GM12878 (cell line): ENCODE measurements at regions not wholly inside any gene's neighbourhood (a gene's known extent, or its start where the extent isn't known, plus 50 kb on each side); places are given as distances from the start of the nearest gene placed in this dataset.
"Not testable (repeated sequence)": the region's sequence is repeated elsewhere in the genome, so short reads cannot be mapped to it uniquely, and the experiment has no call there.

Experiments
- ATAC-seq: fragments of 200-7000 bp; cut with Tn5 transposase; 3 replicates; pipeline ENCODE4 v1.9.1; 2020; ENCODE audit warnings: mild to moderate bottlenecking, moderate library complexity
- BruUV-seq: library from RNA; stranded (reverse); fragments of 400-500 nt; replicated peaks from 2 replicates; lab custom pipeline; 2021; lab: Mats Ljungman, UMichigan
- CTCF ChIA-PET: fragments of 300-600 bp; sonication (Branson Sonifier 250); formaldehyde crosslinking; extraction: SDS; loops from one replicate; lab custom pipeline; 2021; ENCODE audit warnings: inconsistent platforms; lab: Yijun Ruan, JAX
- POLR2A ChIA-PET: fragments of 350-600 bp; formaldehyde crosslinking; extraction: SDS; loops from one replicate; lab custom pipeline; 2021; ENCODE audit warnings: inconsistent platforms; lab: Charles Lee
- RAD21 ChIA-PET: fragments of 300-600 bp; sonication (Branson Sonifier 250); formaldehyde crosslinking; loops from one replicate; lab custom pipeline; 2023; ENCODE audit warnings: antibody characterized with exemption; ENCODE audit not compliant: unreplicated experiment; lab: Charles Lee
- SMC1A ChIA-PET: fragments of 300-600 bp; sonication (Branson Sonifier 250); formaldehyde crosslinking; loops from one replicate; lab custom pipeline; 2023; ENCODE audit not compliant: unreplicated experiment, uncharacterized antibody; lab: Charles Lee
- DNase-seq: peaks from one replicate; pipeline ENCODE4 v3.0.0-alpha.2; 2011; ENCODE audit warnings: low read depth, low spot score
- FAIRE-seq: peaks from 3 replicates; lab custom pipeline; 2011; peaks lifted over from hg19 to GRCh38; lab: Jason Lieb, UNC
- H2AFZ ChIP-seq: 2 replicates; pipeline ENCODE4 v1.6.0; 2011; ENCODE audit warnings: low read depth, low read length, control low read depth; ENCODE audit not compliant: control insufficient read depth
- H3K27ac ChIP-seq: 2 replicates; pipeline ENCODE4 v1.5.1; 2011; ENCODE audit warnings: control low read depth; ENCODE audit not compliant: control insufficient read depth, insufficient read depth
- H3K27me3 ChIP-seq, 2 experiments: replicated peaks in 1 of 2; 2 replicates each; pipeline versions ENCODE4 v1.6.0 to v1.6.1; 2011; ENCODE audit warnings: low read length in 1 of 2; ENCODE audit not compliant: control insufficient read depth in 2 of 2, insufficient read depth in 2 of 2
- H3K36me3 ChIP-seq, 2 experiments: 2 replicates each; pipeline ENCODE4 v1.5.1; 2011; ENCODE audit warnings: low read length in 1 of 2; ENCODE audit not compliant: control insufficient read depth in 2 of 2, insufficient read depth in 2 of 2
- H3K4me1 ChIP-seq: 2 replicates; pipeline ENCODE4 v1.6.1; 2011; ENCODE audit warnings: mild to moderate bottlenecking, low read length, moderate library complexity, mixed read lengths; ENCODE audit not compliant: control insufficient read depth, insufficient read depth
- H3K4me2 ChIP-seq: 2 replicates; pipeline ENCODE4 v1.6.0; 2011; ENCODE audit warnings: control low read depth; ENCODE audit not compliant: control insufficient read depth, insufficient read depth
- H3K4me3 ChIP-seq: fragments of 200-600 bp; sonication (generic); 2 replicates; pipeline ENCODE4 v1.5.1; 2016
- H3K79me2 ChIP-seq: 2 replicates; pipeline ENCODE4 v1.6.0; 2011; ENCODE audit warnings: low read length; ENCODE audit not compliant: control insufficient read depth, insufficient read depth
- H3K9ac ChIP-seq: 2 replicates; pipeline ENCODE4 v1.8.0; 2011; ENCODE audit warnings: low read length, control low read depth, mixed read lengths; ENCODE audit not compliant: control insufficient read depth, insufficient read depth
- H3K9me3 ChIP-seq: replicated peaks from 3 replicates; pipeline ENCODE4 v1.5.1; 2011; ENCODE audit warnings: mild to moderate bottlenecking, low read length; ENCODE audit not compliant: control insufficient read depth, insufficient read depth
- H4K20me1 ChIP-seq: 2 replicates; pipeline ENCODE4 v1.6.0; 2011; ENCODE audit not compliant: control insufficient read depth, insufficient read depth
- CHD2 ChIP-seq: IDR thresholded peaks from 2 replicates; pipeline ENCODE4 v1.6.1; 2011; ENCODE audit warnings: low read depth, low read length, improper control_type of control experiment, borderline replicate concordance
- TCF3 ChIP-seq: IDR thresholded peaks from 2 replicates; pipeline ENCODE4 v1.6.1; 2012; ENCODE audit warnings: low read depth, mild to moderate bottlenecking, low read length, borderline replicate concordance; ENCODE audit not compliant: insufficient read depth
- WGBS: methylation state at CpG from one replicate; pipeline ENCODE4 v1.1.6; 2016; ENCODE audit warnings: low lambda C conversion rate; ENCODE audit not compliant: insufficient replicate concordance, insufficient coverage; ENCODE audit errors: missing lambda C conversion rate; 5-methylcytosine and 5-hydroxymethylcytosine counted together
- in situ Hi-C: fragments of 300-500 bp; cut with MboI; formaldehyde crosslinking; loops from 9 replicates; pipeline ENCODE4 v1.14.3; 2018; ENCODE audit warnings: mixed read lengths
- intact Hi-C: fragments of 100-400 bp; cut with micrococcal nuclease; formaldehyde crosslinking; loops from one replicate; pipeline ENCODE4 v1.14.2; 2022; ENCODE audit not compliant: unreplicated experiment
- TF ChIP-seq, protein P1 (sequence below): IDR thresholded peaks from 2 replicates; pipeline ENCODE4 v1.6.1; 2012; ENCODE audit warnings: mild to moderate bottlenecking, low read depth, low read length

DNA sequence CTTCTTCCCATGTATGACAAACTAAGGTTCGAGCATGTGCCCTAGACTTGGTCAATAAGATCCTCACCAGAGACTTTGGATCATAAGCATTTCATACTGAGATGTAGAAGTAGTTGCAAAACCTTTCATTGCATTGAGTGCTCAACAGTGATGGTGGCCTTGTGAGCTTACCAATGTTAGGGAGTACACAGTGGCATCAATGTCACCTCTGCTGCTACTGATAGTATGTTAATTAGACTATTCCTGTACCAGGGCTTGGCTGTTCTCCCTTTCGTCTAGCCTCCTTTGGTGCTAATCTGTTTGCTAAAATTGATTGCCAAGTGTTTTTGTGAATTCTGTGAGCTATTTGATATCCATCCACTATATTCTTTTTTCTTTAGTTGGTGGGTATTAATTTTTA is 264.5 kb upstream of the SEMA3C start (continued):
- TF ChIP-seq, protein P1, sequence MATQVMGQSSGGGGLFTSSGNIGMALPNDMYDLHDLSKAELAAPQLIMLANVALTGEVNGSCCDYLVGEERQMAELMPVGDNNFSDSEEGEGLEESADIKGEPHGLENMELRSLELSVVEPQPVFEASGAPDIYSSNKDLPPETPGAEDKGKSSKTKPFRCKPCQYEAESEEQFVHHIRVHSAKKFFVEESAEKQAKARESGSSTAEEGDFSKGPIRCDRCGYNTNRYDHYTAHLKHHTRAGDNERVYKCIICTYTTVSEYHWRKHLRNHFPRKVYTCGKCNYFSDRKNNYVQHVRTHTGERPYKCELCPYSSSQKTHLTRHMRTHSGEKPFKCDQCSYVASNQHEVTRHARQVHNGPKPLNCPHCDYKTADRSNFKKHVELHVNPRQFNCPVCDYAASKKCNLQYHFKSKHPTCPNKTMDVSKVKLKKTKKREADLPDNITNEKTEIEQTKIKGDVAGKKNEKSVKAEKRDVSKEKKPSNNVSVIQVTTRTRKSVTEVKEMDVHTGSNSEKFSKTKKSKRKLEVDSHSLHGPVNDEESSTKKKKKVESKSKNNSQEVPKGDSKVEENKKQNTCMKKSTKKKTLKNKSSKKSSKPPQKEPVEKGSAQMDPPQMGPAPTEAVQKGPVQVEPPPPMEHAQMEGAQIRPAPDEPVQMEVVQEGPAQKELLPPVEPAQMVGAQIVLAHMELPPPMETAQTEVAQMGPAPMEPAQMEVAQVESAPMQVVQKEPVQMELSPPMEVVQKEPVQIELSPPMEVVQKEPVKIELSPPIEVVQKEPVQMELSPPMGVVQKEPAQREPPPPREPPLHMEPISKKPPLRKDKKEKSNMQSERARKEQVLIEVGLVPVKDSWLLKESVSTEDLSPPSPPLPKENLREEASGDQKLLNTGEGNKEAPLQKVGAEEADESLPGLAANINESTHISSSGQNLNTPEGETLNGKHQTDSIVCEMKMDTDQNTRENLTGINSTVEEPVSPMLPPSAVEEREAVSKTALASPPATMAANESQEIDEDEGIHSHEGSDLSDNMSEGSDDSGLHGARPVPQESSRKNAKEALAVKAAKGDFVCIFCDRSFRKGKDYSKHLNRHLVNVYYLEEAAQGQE: no peak

DNA sequence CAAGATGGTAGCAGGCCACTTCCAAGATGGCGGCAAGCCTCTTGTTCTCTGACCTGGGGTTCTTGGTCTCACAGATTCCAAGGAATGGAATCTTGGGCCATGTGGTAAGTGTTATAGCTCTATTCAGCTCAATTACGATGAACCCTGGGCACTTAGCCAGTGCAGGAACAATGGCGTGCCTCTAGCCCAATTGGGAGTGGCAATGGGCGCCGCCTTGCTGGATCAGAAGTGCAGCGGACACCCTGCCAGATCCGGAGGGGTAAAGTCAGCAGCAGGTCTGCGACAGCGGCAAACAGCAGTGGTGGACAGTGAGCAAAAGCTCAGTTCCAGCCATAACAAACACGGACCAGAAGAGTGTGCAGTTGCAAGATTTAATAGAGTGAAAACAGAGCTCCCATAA is 263.2 kb upstream of the SEMA3C start:
- FAIRE-seq, H4K20me1 ChIP-seq, ATAC-seq, H3K79me2 ChIP-seq, H2AFZ ChIP-seq, H3K36me3 ChIP-seq, POLR2A ChIA-PET, RAD21 ChIA-PET, intact Hi-C loops, in situ Hi-C loops, H3K9me3 ChIP-seq, BruUV-seq, H3K27me3 ChIP-seq, H3K4me2 ChIP-seq, DNase-seq, H3K9ac ChIP-seq, H3K27ac ChIP-seq, H3K4me1 ChIP-seq, H3K4me3 ChIP-seq: not testable (repeated sequence)
- ChIA-PET CTCF (interaction anchor here (1.1 to 2.6 kb wide), 2 partner anchors 15 to 18 kb away, joined by 3 to 5 read pairs; no protein-coding TSS in a partner anchor), SMC1A (interaction anchor here (1.9 kb wide), 1 partner anchor 13 kb away, joined by 4 read pairs; no protein-coding TSS in a partner anchor)
- 39% methylated on average over 10 of the region's 10 CpGs for WGBS

DNA sequence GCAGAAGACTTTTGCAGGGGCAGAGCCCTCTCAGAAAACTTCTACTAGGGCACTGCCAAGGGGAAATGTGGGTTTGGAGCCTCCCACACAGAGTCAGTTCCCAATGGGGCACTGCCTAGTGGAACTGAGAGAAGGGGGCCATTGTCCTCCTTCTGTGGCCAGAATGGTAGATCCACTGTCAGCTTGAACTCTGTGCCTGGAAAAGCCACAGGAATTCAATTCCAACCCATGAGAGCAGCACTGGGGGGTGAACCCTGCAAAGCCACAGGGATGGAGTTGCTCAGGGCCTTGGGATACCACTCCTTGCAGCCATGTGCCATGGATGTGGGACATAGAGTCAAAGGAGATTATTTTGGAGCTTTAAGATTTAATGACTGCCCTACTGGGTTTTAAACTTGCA is 262.2 kb upstream of the SEMA3C start:
- SMC1A ChIA-PET: no interaction called here
- in situ Hi-C loops: no loop called here
- no peaks in the 10 kb centered on the region for H4K20me1 ChIP-seq
- H3K4me2 ChIP-seq: no peak overlapping the region
- H3K36me3 ChIP-seq: no peaks in the 10 kb centered on the region
- no peaks in the 10 kb centered on the region for H3K4me1 ChIP-seq
- intact Hi-C loops: no loop called here
- no peak overlapping the region for H2AFZ ChIP-seq
- no peak overlapping the region for H3K27ac ChIP-seq
- POLR2A ChIA-PET: no interaction called here
- H3K27me3 ChIP-seq: no peaks in the 10 kb centered on the region
- FAIRE-seq (no peak), ATAC-seq (no peak), DNase-seq (no peak)
- RAD21 ChIA-PET: no interaction called here
- CTCF ChIA-PET: no interaction called here
- no peak overlapping the region for H3K9ac ChIP-seq
- no peaks in the 10 kb centered on the region for H3K9me3 ChIP-seq
- no TSS peak for BruUV-seq
- TF ChIP-seq CHD2: no peak
- TF ChIP-seq TCF3: no peak
- no peak overlapping the region for H3K4me3 ChIP-seq
- no peaks in the 10 kb centered on the region for H3K79me2 ChIP-seq
